ENCODE measurements at regions not wholly inside any gene's neighbourhood (a gene's known extent, or its start where the extent isn't known, plus 50 kb on each side); places are given as distances from the start of the nearest gene placed in this dataset.

GRCh38 chr2:46850742-46851141 lies 64.9 kb downstream of the MCFD2 start:
- TF ChIP-seq CTCF (IDR thresholded peaks at IDR 0.05) (no peak), EZH2 (IDR thresholded peaks at IDR 0.05; ENCODE audit: borderline replicate concordance, insufficient read depth, low read depth, low read length, poor library complexity, severe bottlenecking) (no peak)
